Keratinocyte (primary cell): ENCODE measurements at regions not wholly inside any gene's neighbourhood (a gene's known extent, or its start where the extent isn't known, plus 50 kb on each side); places are given as distances from the start of the nearest gene placed in this dataset.

Experiments used
- DNase-seq: peaks from one replicate; pipeline ENCODE4 v3.0.0-alpha.2; 2011; ENCODE audit warnings: low read depth, missing footprints, low spot score
- FAIRE-seq: peaks from 2 replicates; lab custom pipeline; 2011; peaks lifted over from hg19 to GRCh38; lab: Jason Lieb, UNC
- H2AFZ ChIP-seq: 2 replicates; pipeline ENCODE4 v1.6.0; 2012; ENCODE audit warnings: low read length, control low read depth, inconsistent platforms; ENCODE audit not compliant: control insufficient read depth
- H3K27ac ChIP-seq: 2 replicates; pipeline ENCODE4 v1.5.1; 2011; ENCODE audit warnings: low read length; ENCODE audit not compliant: control insufficient read depth, insufficient read depth
- H3K27me3 ChIP-seq: 3 replicates; pipeline ENCODE4 v1.6.0; 2011; ENCODE audit warnings: low read length; ENCODE audit not compliant: control insufficient read depth, insufficient read depth; ENCODE audit errors: extremely low read depth
- H3K36me3 ChIP-seq, 2 experiments: 2 replicates in 1 of 2; 3 replicates in 1 of 2; pipeline ENCODE4 v1.5.1; 2011; ENCODE audit warnings: low read length in 2 of 2, mild to moderate bottlenecking in 1 of 2; ENCODE audit not compliant: control insufficient read depth in 2 of 2, insufficient read depth in 2 of 2; ENCODE audit errors: extremely low read depth in 1 of 2
- H3K4me1 ChIP-seq: 3 replicates; pipeline ENCODE4 v1.5.1; 2011; ENCODE audit warnings: low read length; ENCODE audit not compliant: control insufficient read depth, insufficient read depth; ENCODE audit errors: extremely low read depth
- H3K4me2 ChIP-seq: 3 replicates; pipeline ENCODE4 v1.6.0; 2011; ENCODE audit warnings: low read depth, low read length; ENCODE audit not compliant: control insufficient read depth, insufficient read depth; ENCODE audit errors: extremely low read depth
- H3K4me3 ChIP-seq, 3 experiments: fragments of 200-600 bp in 1 of 3; sonication (generic) in 1 of 3; 2 replicates in 2 of 3; 3 replicates in 1 of 3; pipeline ENCODE4 v1.5.1; 2011 to 2016; ENCODE audit warnings: low read length in 3 of 3, mild to moderate bottlenecking in 3 of 3, control low read depth in 2 of 3, inconsistent platforms in 1 of 3, low read depth in 1 of 3, mixed read lengths in 1 of 3, mixed run types in 1 of 3, moderate library complexity in 1 of 3; ENCODE audit not compliant: control insufficient read depth in 2 of 3, insufficient read depth in 2 of 3; ENCODE audit errors: extremely low read depth in 1 of 3
- H3K79me2 ChIP-seq: 2 replicates; pipeline ENCODE4 v1.6.0; 2012; ENCODE audit warnings: low read length; ENCODE audit not compliant: control insufficient read depth, insufficient read depth
- H3K9ac ChIP-seq: 3 replicates; pipeline ENCODE4 v1.6.0; 2011; ENCODE audit warnings: low read length; ENCODE audit not compliant: control insufficient read depth, insufficient read depth; ENCODE audit errors: extremely low read depth
- H3K9me1 ChIP-seq: 3 replicates; pipeline ENCODE4 v1.6.0; 2011; ENCODE audit warnings: low read length; ENCODE audit not compliant: control insufficient read depth, insufficient read depth; ENCODE audit errors: extremely low read depth
- H3K9me3 ChIP-seq: 2 replicates; pipeline ENCODE4 v1.5.1; 2012; ENCODE audit warnings: low read depth, low read length; ENCODE audit not compliant: control insufficient read depth
- H4K20me1 ChIP-seq: 3 replicates; pipeline ENCODE4 v1.6.0; 2011; ENCODE audit warnings: low read length; ENCODE audit not compliant: control insufficient read depth, insufficient read depth; ENCODE audit errors: extremely low read depth
- CTCF ChIP-seq, 3 experiments: IDR thresholded peaks in 1 of 3; conservative IDR thresholded peaks in 1 of 3; optimal IDR thresholded peaks in 1 of 3; 2 replicates in 2 of 3; 3 replicates in 1 of 3; pipeline versions ENCODE3 to v1.5.1; 2011; ENCODE audit warnings: low read length in 3 of 3, mild to moderate bottlenecking in 3 of 3, moderate library complexity in 2 of 3, control low read depth in 1 of 3, inconsistent platforms in 1 of 3; ENCODE audit not compliant: insufficient read depth in 2 of 3; ENCODE audit errors: extremely low read depth in 1 of 3
- EZH2 ChIP-seq: IDR thresholded peaks from one replicate; pipeline ENCODE4 v1.6.1; 2012; ENCODE audit warnings: inconsistent platforms, mild to moderate bottlenecking, low read length, moderate library complexity
- dilution Hi-C: fragments of 300-500 bp; cut with MboI; formaldehyde crosslinking; loops from one replicate; pipeline ENCODE4 v1.7.0; 2020; ENCODE audit warnings: low sequenced_read_pairs; ENCODE audit not compliant: extremely low pct_ligation_motif_present

GRCh38 chr21:17371450-17371849, 141.4 kb upstream of the CXADR start:
- Histone ChIP-seq H3K27ac (peak overlapping the region; percentile 80), H3K27me3 (no peaks in the 10 kb centered on the region), H3K4me3 (peak overlapping the region in 1 of 3 experiments; percentile 18), H3K9me3 (no peaks in the 10 kb centered on the region), H3K79me2 (no peaks in the 10 kb centered on the region), H2AFZ (peak overlapping the region; percentile 81), H3K9me1 (no peaks in the 10 kb centered on the region), H3K4me1 (peaks cover 25% of the 10 kb centered on the region), H3K9ac (peak overlapping the region; percentile 50), H3K4me2 (peak overlapping the region; percentile 74), H4K20me1 (no peaks in the 10 kb centered on the region), H3K36me3 (no peaks in the 10 kb centered on the region)
- DNase-seq (peak; percentile 11), FAIRE-seq (peak; percentile 63)
- TF ChIP-seq EZH2 (no peak), CTCF (optimal IDR thresholded peaks at IDR 0.05 in 1 of 3, IDR thresholded peaks at IDR 0.05 in 1 of 3, conservative IDR thresholded peaks at IDR 0.05 in 1 of 3; ENCODE audit: extremely low read depth in 1 of 3, insufficient read depth in 2 of 3, low read length in 3 of 3) (no peak)
- dilution Hi-C loops, result no loop called here

DNA sequence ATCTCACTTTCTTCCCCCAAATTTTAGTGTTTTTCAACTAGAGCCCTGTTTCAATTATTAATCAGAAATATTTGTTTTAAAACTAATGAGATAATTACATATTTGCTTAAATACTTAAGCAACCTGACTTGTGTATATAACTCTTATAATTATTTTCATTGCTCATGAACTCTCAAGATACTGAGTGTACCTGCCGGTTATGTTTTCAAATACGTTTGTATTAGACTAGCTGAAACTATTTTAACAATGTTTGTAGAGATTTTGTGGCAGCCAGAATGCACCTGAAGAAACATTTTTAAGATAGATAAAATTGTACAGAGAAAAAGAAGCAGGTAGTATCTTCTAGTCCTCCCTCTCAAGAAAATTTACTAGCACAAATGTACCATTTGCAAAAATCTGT, 140.6 kb upstream of the CXADR start:
- H3K9ac ChIP-seq, result peak overlapping the region; percentile 22
- H3K27me3 ChIP-seq, result no peaks in the 10 kb centered on the region
- no peaks in the 10 kb centered on the region for H3K9me3 ChIP-seq
- H3K4me1 ChIP-seq, result peaks cover 25% of the 10 kb centered on the region
- H3K4me3 ChIP-seq, result no peak overlapping the region
- dilution Hi-C loops, result no loop called here
- FAIRE-seq, result no peak
- peak overlapping the region; percentile 53 for H2AFZ ChIP-seq
- no peaks in the 10 kb centered on the region for H3K9me1 ChIP-seq
- no peaks in the 10 kb centered on the region for H4K20me1 ChIP-seq
- no peak for DNase-seq
- no peak overlapping the region for H3K4me2 ChIP-seq
- H3K27ac ChIP-seq, result peak overlapping the region; percentile 80
- no peaks in the 10 kb centered on the region for H3K36me3 ChIP-seq
- no peak for TF ChIP-seq EZH2
- H3K79me2 ChIP-seq, result no peaks in the 10 kb centered on the region

- Histone ChIP-seq H3K9ac (no peak overlapping the region), H3K79me2 (no peaks in the 10 kb centered on the region), H3K9me1 (no peaks in the 10 kb centered on the region), H3K36me3 (no peaks in the 10 kb centered on the region), H2AFZ (no peak overlapping the region), H3K27ac (no peak overlapping the region), H3K4me1 (no peaks in the 10 kb centered on the region), H4K20me1 (no peaks in the 10 kb centered on the region), H3K4me3 (no peak overlapping the region), H3K9me3 (no peaks in the 10 kb centered on the region), H3K27me3 (no peaks in the 10 kb centered on the region), H3K4me2 (no peak overlapping the region)
- FAIRE-seq (no peak), DNase-seq (no peak)
- dilution Hi-C loops, result loop anchor here (25.0 kb wide), 1 partner anchor 176 kb away; no protein-coding TSS in a partner anchor
- TF ChIP-seq EZH2 (no peak), CTCF (optimal IDR thresholded peaks at IDR 0.05 in 1 of 3, IDR thresholded peaks at IDR 0.05 in 1 of 3, conservative IDR thresholded peaks at IDR 0.05 in 1 of 3; ENCODE audit: extremely low read depth in 1 of 3, insufficient read depth in 2 of 3, low read length in 3 of 3) (no peak)
Observed at GRCh38 chr21:17386498-17386897, 126.3 kb upstream of the CXADR start.
